Astrocyte of the spinal cord (primary cell): ENCODE measurements at regions not wholly inside any gene's neighbourhood (a gene's known extent, or its start where the extent isn't known, plus 50 kb on each side); places are given as distances from the start of the nearest gene placed in this dataset.
"Not testable (repeated sequence)": the region's sequence is repeated elsewhere in the genome, so short reads cannot be mapped to it uniquely, and the experiment has no call there.

ENCODE experiments used
- DNase-seq: peaks from one replicate; pipeline ENCODE4 v3.0.0; 2011; ENCODE audit warnings: low read depth, low spot score
- H3K4me3 ChIP-seq: 2 replicates; pipeline ENCODE4 v1.5.1; 2011; ENCODE audit warnings: low read depth, mild to moderate bottlenecking, low read length, moderate library complexity
- in situ Hi-C: cut with HindIII; loops from 2 replicates; pipeline ENCODE4 v1.10.0; 2017; ENCODE audit warnings: low sequenced_read_pairs
- TF ChIP-seq, protein P1 (sequence below): IDR thresholded peaks from 2 replicates; pipeline ENCODE4 v1.5.1; 2012; ENCODE audit warnings: low read depth, mild to moderate bottlenecking, low read length, inconsistent platforms

DNA sequence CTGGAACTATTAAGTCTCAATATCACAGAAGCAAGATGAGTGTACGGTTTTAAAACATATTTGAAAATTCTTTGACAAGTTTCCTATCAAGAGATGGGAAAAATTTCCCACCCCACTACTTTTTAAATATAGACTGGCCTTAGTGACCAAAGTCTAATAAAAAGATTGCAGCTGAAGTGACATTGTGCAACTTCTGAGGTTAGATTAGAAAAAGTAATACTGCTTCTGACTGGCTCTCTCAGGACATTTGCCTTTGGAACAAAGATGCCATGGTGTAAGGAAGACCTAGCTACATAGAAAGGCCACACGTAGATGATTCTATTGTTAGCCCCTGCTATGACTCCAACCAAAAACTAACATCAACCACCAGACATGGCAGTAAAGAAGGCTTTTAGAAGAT, 138.7 kb upstream of the FAM47C start:
- DNase-seq: no peak
- in situ Hi-C loops: no loop called here
- no peak overlapping the region for H3K4me3 ChIP-seq
- TF ChIP-seq, protein P1, sequence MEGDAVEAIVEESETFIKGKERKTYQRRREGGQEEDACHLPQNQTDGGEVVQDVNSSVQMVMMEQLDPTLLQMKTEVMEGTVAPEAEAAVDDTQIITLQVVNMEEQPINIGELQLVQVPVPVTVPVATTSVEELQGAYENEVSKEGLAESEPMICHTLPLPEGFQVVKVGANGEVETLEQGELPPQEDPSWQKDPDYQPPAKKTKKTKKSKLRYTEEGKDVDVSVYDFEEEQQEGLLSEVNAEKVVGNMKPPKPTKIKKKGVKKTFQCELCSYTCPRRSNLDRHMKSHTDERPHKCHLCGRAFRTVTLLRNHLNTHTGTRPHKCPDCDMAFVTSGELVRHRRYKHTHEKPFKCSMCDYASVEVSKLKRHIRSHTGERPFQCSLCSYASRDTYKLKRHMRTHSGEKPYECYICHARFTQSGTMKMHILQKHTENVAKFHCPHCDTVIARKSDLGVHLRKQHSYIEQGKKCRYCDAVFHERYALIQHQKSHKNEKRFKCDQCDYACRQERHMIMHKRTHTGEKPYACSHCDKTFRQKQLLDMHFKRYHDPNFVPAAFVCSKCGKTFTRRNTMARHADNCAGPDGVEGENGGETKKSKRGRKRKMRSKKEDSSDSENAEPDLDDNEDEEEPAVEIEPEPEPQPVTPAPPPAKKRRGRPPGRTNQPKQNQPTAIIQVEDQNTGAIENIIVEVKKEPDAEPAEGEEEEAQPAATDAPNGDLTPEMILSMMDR: no peak

GRCh38 chrX:36897690-36898089, 110.5 kb upstream of the FAM47C start:
- no peak for DNase-seq
- no peak overlapping the region for H3K4me3 ChIP-seq
- in situ Hi-C loops: no loop called here
- TF ChIP-seq, protein P1: no peak

DNA sequence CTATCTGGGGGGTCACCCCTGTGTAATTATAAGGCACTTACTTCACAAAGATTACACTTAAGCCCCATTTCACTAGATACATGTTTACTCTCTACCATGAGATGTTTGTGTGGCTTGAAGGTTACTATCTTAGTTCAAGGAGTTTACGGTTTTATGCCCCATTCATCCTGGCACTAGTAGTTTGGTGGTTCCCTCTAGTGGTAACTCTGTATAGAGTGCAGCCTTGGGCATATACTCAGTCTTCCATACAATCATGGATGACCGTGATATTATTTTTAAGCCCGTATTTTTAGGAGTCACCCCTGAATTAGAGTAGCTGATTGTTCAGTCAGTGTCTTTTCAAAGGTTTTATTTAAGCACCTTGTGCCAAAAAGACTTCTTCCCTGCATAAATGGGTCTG, 109.9 kb upstream of the FAM47C start:
- TF ChIP-seq, protein P1: peak; percentile 45
- in situ Hi-C loops: no loop called here
- no peak overlapping the region for H3K4me3 ChIP-seq
- DNase-seq: no peak

GRCh38 chrX:36904561-36904960, 103.6 kb upstream of the FAM47C start:
- H3K4me3 ChIP-seq, DNase-seq, in situ Hi-C loops: not testable (repeated sequence)

GRCh38 chrX:36908801-36909675, 99.1 kb upstream of the FAM47C start:
- TF ChIP-seq, protein P1: peak; percentile 45
- no peak overlapping the region for H3K4me3 ChIP-seq
- in situ Hi-C loops: no loop called here
- peak; percentile 31 for DNase-seq

DNA sequence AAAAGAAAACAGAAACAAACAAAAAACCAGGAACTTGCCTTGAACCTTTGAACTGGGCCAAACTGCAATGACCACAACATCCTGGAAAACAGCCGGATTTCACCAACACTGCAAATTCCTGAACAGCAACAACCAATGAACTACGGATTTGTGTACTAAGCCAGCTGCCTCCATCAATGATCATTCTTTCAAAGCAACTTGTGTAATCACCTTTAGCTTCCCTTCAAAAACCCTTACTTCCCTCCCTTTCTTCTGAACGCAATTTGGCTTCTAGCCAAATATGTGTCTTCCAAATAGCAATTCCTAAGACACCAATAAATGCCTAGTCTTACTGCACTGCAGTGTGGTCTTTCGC, 98.5 kb upstream of the FAM47C start:
- in situ Hi-C loops: no loop called here
- H3K4me3 ChIP-seq: no peak overlapping the region
- DNase-seq: peak; percentile 10
- TF ChIP-seq, protein P1: no peak

DNA sequence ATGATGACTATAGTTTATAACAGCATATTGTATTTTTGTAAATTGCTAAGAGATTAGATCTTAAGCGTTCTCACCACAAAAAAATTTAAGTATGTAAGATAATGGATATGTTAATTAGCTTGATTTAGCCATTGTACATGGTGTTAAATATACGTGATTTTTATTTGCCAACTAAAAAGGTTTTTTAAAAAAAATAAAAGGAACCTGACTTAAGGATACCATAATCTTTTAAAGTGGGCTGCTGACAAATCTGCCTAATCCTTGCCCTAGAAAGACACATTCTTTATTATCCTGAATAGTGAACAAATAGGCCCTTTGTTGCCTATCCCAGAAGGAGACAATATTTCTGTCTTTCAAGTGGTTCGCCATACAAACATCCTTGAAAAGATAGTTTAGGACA, 94.6 kb upstream of the FAM47C start:
- no peak overlapping the region for H3K4me3 ChIP-seq
- DNase-seq: no peak
- in situ Hi-C loops: no loop called here
- TF ChIP-seq, protein P1: no peak
